Fibroblast of lung (primary cell): ENCODE measurements at regions not wholly inside any gene's neighbourhood (a gene's known extent, or its start where the extent isn't known, plus 50 kb on each side); places are given as distances from the start of the nearest gene placed in this dataset.

Source experiments
- DNase-seq, 2 donors: peaks; one replicate each; pipeline versions ENCODE4 v3.0.0 to v3.0.0-alpha.2; 2010; ENCODE audit warnings: low read depth in 2 of 2
- H2AFZ ChIP-seq: 2 replicates; pipeline ENCODE4 v1.5.1; 2012; ENCODE audit warnings: low read length, control low read depth, inconsistent platforms
- H3K27ac ChIP-seq: 2 replicates; pipeline ENCODE4 v1.5.1; 2011; ENCODE audit warnings: low read length, control low read depth; ENCODE audit not compliant: insufficient read depth
- H3K27me3 ChIP-seq: 2 replicates; pipeline ENCODE4 v1.5.1; 2011; ENCODE audit warnings: mild to moderate bottlenecking, low read length; ENCODE audit not compliant: control insufficient read depth, insufficient read depth
- H3K36me3 ChIP-seq: 2 replicates; pipeline ENCODE4 v1.5.1; 2011; ENCODE audit warnings: low read length; ENCODE audit not compliant: control insufficient read depth, insufficient read depth
- H3K4me1 ChIP-seq: 2 replicates; pipeline ENCODE4 v1.5.1; 2011; ENCODE audit warnings: low read length; ENCODE audit not compliant: control insufficient read depth, insufficient read depth; ENCODE audit errors: extremely low read depth
- H3K4me2 ChIP-seq: 2 replicates; pipeline ENCODE4 v1.5.1; 2011; ENCODE audit warnings: low read length, control low read depth; ENCODE audit not compliant: insufficient read depth; ENCODE audit errors: extremely low read depth
- H3K4me3 ChIP-seq, 4 experiments: fragments of 200-600 bp in 1 of 4; sonication (generic) in 1 of 4; replicated peaks in 1 of 4; 2 replicates each; pipeline ENCODE4 v1.5.1; 2011 to 2016; ENCODE audit warnings: low read length in 4 of 4, low read depth in 3 of 4, mild to moderate bottlenecking in 3 of 4, control low read depth in 2 of 4, inconsistent platforms in 1 of 4, mixed read lengths in 1 of 4; ENCODE audit not compliant: insufficient read depth in 1 of 4; ENCODE audit errors: control extremely low read depth in 1 of 4
- H3K79me2 ChIP-seq: 2 replicates; pipeline ENCODE4 v1.5.1; 2012; ENCODE audit warnings: mild to moderate bottlenecking, low read length, inconsistent platforms; ENCODE audit not compliant: control insufficient read depth, insufficient read depth
- H3K9ac ChIP-seq: 2 replicates; pipeline ENCODE4 v1.5.1; 2011; ENCODE audit warnings: mild to moderate bottlenecking, low read length, control low read depth; ENCODE audit not compliant: insufficient read depth
- H3K9me3 ChIP-seq: 2 replicates; pipeline ENCODE4 v1.5.1; 2012; ENCODE audit warnings: low read depth, low read length; ENCODE audit not compliant: control insufficient read depth, insufficient read depth
- H4K20me1 ChIP-seq: 2 replicates; pipeline ENCODE4 v1.5.1; 2011; ENCODE audit warnings: low read length; ENCODE audit not compliant: control insufficient read depth, insufficient read depth; ENCODE audit errors: extremely low read depth
- EZH2 ChIP-seq: IDR thresholded peaks from 2 replicates; pipeline ENCODE4 v1.5.1; 2012; ENCODE audit warnings: low read length, control low read depth, mild to moderate bottlenecking; ENCODE audit errors: missing control alignments
- TF ChIP-seq, protein P1 (sequence below), 2 donors: IDR thresholded peaks in 1 of 2; conservative IDR thresholded peaks in 1 of 2; 1 replicate in 1 of 2; 2 replicates in 1 of 2; pipeline ENCODE4 v1.5.1; 2011 to 2012; ENCODE audit warnings: low read length in 2 of 2, control low read depth in 1 of 2, inconsistent platforms in 1 of 2, low read depth in 1 of 2, mild to moderate bottlenecking in 1 of 2

DNA sequence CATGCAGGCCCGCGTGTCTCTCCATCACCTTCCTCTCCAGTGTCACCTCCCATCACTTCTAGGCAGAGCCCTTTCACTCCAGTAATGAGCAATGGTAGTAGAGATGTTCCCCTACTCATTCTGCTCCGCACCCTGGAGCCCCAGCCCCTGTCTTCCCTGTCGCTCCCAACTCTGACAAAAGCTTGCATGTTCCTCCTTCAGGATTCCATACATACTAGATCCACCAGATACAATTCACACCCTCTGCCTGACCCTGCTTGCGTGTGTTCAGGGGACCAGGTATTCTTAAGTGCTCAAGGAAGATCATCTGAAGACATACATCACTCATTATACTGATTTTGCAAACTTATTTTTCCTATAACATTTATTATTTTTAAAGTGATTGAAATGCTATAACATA, 222.7 kb downstream of the SNX19 start:
- Histone ChIP-seq H3K27ac (no peak overlapping the region), H3K27me3 (peaks cover 2% of the 10 kb centered on the region), H3K79me2 (no peaks in the 10 kb centered on the region), H3K4me1 (no peaks in the 10 kb centered on the region), H3K9ac (no peak overlapping the region), H3K36me3 (no peaks in the 10 kb centered on the region), H3K4me2 (no peak overlapping the region), H3K9me3 (no peaks in the 10 kb centered on the region), H3K4me3 (no peak overlapping the region), H4K20me1 (no peaks in the 10 kb centered on the region), H2AFZ (no peak overlapping the region)
- TF ChIP-seq, protein P1, sequence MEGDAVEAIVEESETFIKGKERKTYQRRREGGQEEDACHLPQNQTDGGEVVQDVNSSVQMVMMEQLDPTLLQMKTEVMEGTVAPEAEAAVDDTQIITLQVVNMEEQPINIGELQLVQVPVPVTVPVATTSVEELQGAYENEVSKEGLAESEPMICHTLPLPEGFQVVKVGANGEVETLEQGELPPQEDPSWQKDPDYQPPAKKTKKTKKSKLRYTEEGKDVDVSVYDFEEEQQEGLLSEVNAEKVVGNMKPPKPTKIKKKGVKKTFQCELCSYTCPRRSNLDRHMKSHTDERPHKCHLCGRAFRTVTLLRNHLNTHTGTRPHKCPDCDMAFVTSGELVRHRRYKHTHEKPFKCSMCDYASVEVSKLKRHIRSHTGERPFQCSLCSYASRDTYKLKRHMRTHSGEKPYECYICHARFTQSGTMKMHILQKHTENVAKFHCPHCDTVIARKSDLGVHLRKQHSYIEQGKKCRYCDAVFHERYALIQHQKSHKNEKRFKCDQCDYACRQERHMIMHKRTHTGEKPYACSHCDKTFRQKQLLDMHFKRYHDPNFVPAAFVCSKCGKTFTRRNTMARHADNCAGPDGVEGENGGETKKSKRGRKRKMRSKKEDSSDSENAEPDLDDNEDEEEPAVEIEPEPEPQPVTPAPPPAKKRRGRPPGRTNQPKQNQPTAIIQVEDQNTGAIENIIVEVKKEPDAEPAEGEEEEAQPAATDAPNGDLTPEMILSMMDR (conservative IDR thresholded peaks at IDR 0.05 in 1 of 2, IDR thresholded peaks at IDR 0.05 in 1 of 2; ENCODE audit: low read depth in 1 of 2, low read length in 2 of 2) = no peak
- TF ChIP-seq EZH2 = no peak
- DNase-seq = no peak

DNA sequence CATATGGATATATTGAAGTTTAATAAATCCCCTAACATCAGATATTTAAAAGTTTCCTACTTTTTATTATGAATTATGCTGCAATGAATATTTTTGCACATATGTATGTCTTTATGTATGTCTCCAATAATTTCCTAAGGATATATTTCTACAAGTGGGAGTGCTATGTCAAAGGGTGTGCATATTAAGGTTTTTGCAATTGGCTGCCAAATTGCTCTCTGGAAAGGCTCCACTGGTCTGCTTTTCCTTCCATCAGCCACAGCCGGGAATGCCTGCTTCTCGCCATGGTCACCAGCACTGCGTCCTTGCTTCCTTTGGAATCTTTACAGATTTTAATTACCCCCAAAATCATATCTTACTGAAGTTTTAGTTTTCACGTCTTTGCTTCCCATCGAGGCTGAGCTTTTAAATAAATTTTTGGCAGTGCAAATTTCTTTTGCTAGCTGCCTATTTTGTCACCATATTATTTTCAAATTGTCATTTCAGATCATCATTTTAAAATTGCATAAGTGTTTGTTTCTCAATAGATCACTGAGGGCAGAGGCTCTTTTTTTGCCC, 221.7 kb downstream of the SNX19 start:
- no peaks in the 10 kb centered on the region for H3K79me2 ChIP-seq
- H3K9ac ChIP-seq = no peak overlapping the region
- no peaks in the 10 kb centered on the region for H3K36me3 ChIP-seq
- H3K4me2 ChIP-seq = no peak overlapping the region
- H3K27me3 ChIP-seq = peaks cover 2% of the 10 kb centered on the region
- H3K9me3 ChIP-seq = no peaks in the 10 kb centered on the region
- H2AFZ ChIP-seq = no peak overlapping the region
- H3K27ac ChIP-seq = no peak overlapping the region
- no peaks in the 10 kb centered on the region for H3K4me1 ChIP-seq
- no peak for TF ChIP-seq EZH2
- TF ChIP-seq, protein P1 (conservative IDR thresholded peaks at IDR 0.05 in 1 of 2, IDR thresholded peaks at IDR 0.05 in 1 of 2; ENCODE audit: low read depth in 1 of 2, low read length in 2 of 2) = no peak
- DNase-seq = no peak
- H3K4me3 ChIP-seq = no peak overlapping the region
- H4K20me1 ChIP-seq = no peaks in the 10 kb centered on the region

DNA sequence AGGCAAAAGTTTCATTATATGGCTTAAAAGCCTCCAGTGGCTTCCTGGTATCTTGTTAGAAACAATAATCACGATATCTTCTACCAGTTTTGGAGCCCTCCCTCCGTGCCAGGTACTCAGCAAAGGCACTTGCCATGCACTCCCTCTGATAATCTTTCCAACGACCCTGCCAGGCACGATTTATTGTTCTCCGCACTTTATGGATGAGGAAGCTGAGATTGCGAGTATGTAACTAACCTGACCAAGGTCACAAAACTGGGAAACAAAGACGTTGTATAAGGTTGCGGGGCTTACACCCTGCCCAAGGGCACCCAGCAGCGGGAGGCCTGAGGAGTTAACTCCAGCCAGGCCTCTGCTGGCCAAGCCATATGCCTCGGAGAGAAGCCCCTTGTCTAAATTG, 218.1 kb downstream of the SNX19 start:
- DNase-seq = no peak
- Histone ChIP-seq H3K4me3 (no peak overlapping the region), H3K27me3 (no peaks in the 10 kb centered on the region), H3K79me2 (no peaks in the 10 kb centered on the region), H4K20me1 (no peaks in the 10 kb centered on the region), H3K9me3 (no peaks in the 10 kb centered on the region), H2AFZ (no peak overlapping the region), H3K36me3 (no peaks in the 10 kb centered on the region), H3K4me2 (no peak overlapping the region), H3K9ac (no peak overlapping the region), H3K4me1 (no peaks in the 10 kb centered on the region), H3K27ac (no peak overlapping the region)
- TF ChIP-seq, protein P1 (conservative IDR thresholded peaks at IDR 0.05 in 1 of 2, IDR thresholded peaks at IDR 0.05 in 1 of 2; ENCODE audit: low read depth in 1 of 2, low read length in 2 of 2) = no peak
- no peak for TF ChIP-seq EZH2
